Aorta (tissue), 5 donors: ENCODE measurements at regions not wholly inside any gene's neighbourhood (a gene's known extent, or its start where the extent isn't known, plus 50 kb on each side); places are given as distances from the start of the nearest gene placed in this dataset.

Source experiments
- ATAC-seq: fragments of 200-7000 bp; cut with Tn5 transposase; one replicate; pipeline ENCODE4 v1.9.1; 2022; ENCODE audit warnings: moderate library complexity; ENCODE audit not compliant: low FRiP score
- DNase-seq, 2 donors: peaks; one replicate each; pipeline ENCODE4 v3.0.0-alpha.2; 2020
- H3K27ac ChIP-seq, 2 donors: one replicate each; pipeline ENCODE4 v1.5.1; 2013; ENCODE audit warnings: low read length in 2 of 2, mild to moderate bottlenecking in 2 of 2, moderate library complexity in 2 of 2, control low read depth in 1 of 2, inconsistent platforms in 1 of 2, low read depth in 1 of 2
- H3K27me3 ChIP-seq, 2 donors: one replicate each; pipeline ENCODE4 v1.6.1; 2013; ENCODE audit warnings: control low read depth in 1 of 2, low read length in 1 of 2, mild to moderate bottlenecking in 1 of 2, moderate library complexity in 1 of 2; ENCODE audit not compliant: insufficient read depth in 2 of 2, control insufficient read depth in 1 of 2
- H3K36me3 ChIP-seq, 2 donors: one replicate each; pipeline ENCODE4 v1.6.1; 2013; ENCODE audit warnings: control low read depth in 1 of 2, low read length in 1 of 2, mild to moderate bottlenecking in 1 of 2; ENCODE audit not compliant: insufficient read depth in 2 of 2, control insufficient read depth in 1 of 2
- H3K4me1 ChIP-seq, 2 donors: one replicate each; pipeline ENCODE4 v1.6.1; 2013; ENCODE audit warnings: low read length in 2 of 2, control low read depth in 1 of 2, mild to moderate bottlenecking in 1 of 2, moderate library complexity in 1 of 2; ENCODE audit not compliant: insufficient read depth in 2 of 2, control insufficient read depth in 1 of 2
- H3K4me3 ChIP-seq, 2 donors: one replicate each; pipeline ENCODE4 v1.5.1; 2013; ENCODE audit warnings: low read length in 2 of 2, control low read depth in 1 of 2, mild to moderate bottlenecking in 1 of 2
- H3K9me3 ChIP-seq: one replicate; pipeline ENCODE4 v1.6.1; 2013; ENCODE audit warnings: mild to moderate bottlenecking, low read length; ENCODE audit not compliant: control insufficient read depth
- WGBS, 2 donors: extraction: QIAGEN DNeasy Blood & Tissue Kit; methylation state at CpG; one replicate each; pipeline ENCODE4 v1.1.7; 2013; 5-methylcytosine and 5-hydroxymethylcytosine counted together
- intact Hi-C, 2 donors: fragments of 100-400 bp; cut with DNase I; formaldehyde crosslinking; loops; one replicate each; pipeline versions ENCODE4 v1.14.2 to v1.15.0; 2022
- donor health status: healthy with polysubstance abuse.
- donor health status: Bipolar disorder and iron deficiency.
- donor health status: DM: no; HTN: no; CAD: no.
- donor health status: DM: no; HTN: no; CAD: no.
- donor health status: DM: yes; HTN: yes; CAD: no.

DNA sequence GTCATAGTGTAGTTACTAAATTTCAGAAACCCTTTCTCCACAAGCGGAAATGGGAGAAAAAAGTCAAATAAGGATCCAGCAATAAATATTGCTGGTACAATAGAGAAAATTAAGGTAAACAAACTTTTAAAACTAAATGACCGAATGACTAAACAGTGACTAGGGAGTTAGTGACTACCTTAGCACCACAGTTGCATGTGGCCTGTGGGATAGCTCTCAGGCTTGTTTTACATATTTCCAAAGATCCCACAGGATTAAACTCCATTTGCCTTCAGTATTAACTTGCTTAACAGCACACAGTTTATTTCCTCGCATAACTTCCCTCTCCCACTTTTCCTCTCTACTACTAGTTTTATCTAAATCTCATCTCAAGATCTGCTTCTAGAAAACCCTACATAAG is 824.3 kb upstream of the KLHL1 start:
- no peak for ATAC-seq
- Histone ChIP-seq H3K27ac (no peak overlapping the region), H3K36me3 (no peaks in the 10 kb centered on the region), H3K4me1 (no peaks in the 10 kb centered on the region), H3K9me3 (no peaks in the 10 kb centered on the region), H3K4me3 (no peak overlapping the region), H3K27me3 (no peaks in the 10 kb centered on the region)
- DNase-seq, result no peak
- intact Hi-C loops, result no loop called here
- WGBS, 2 donors, result 87 to 88% methylated on average over 3 of the region's 3 CpGs

- no peaks in the 10 kb centered on the region for H3K36me3 ChIP-seq
- ATAC-seq (peak; percentile 44), DNase-seq (peak; percentile 29 to 68)
- no peaks in the 10 kb centered on the region for H3K9me3 ChIP-seq
- H3K27ac ChIP-seq, result no peak overlapping the region
- intact Hi-C loops, result no loop called here
- WGBS, 2 donors, result 82 to 87% methylated on average over 34 to 38 of the region's 38 CpGs
- no peaks in the 10 kb centered on the region for H3K4me1 ChIP-seq
- no peaks in the 10 kb centered on the region for H3K27me3 ChIP-seq
- no peak overlapping the region for H3K4me3 ChIP-seq
Observed at GRCh38 chr13:70923863-70924752, 815.9 kb upstream of the KLHL1 start.

- DNase-seq (no peak), ATAC-seq (no peak)
- 82 to 87% methylated on average over 1 of the region's 1 CpG for WGBS, 2 donors
- no peak overlapping the region for H3K4me3 ChIP-seq
- no peaks in the 10 kb centered on the region for H3K27me3 ChIP-seq
- no peaks in the 10 kb centered on the region for H3K4me1 ChIP-seq
- H3K27ac ChIP-seq, result no peak overlapping the region
- intact Hi-C loops, result no loop called here
- no peaks in the 10 kb centered on the region for H3K36me3 ChIP-seq
- H3K9me3 ChIP-seq, result no peaks in the 10 kb centered on the region
Observed at GRCh38 chr13:70911286-70911685, 803.0 kb upstream of the KLHL1 start.

DNA sequence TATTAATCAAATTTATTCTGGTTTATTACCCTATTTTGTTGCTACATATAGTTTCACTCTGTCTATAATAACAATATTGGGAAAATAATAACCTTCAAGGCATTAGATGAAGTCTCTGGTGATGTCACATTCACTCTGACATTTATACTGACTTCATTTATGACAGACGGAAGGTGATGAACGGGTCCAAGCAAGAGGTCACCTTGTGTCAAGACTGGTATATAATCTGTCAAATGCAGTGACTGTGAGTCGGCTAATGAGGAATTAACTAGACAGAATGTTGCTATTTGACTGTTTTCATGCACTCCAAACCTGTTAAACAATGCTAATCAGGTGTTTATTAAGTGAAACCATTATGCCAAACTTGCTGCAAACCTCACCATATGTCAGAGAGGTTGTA is 800.5 kb upstream of the KLHL1 start:
- ATAC-seq (no peak), DNase-seq (no peak)
- no peaks in the 10 kb centered on the region for H3K9me3 ChIP-seq
- H3K27me3 ChIP-seq, result no peaks in the 10 kb centered on the region
- intact Hi-C loops, result no loop called here
- no peaks in the 10 kb centered on the region for H3K4me1 ChIP-seq
- H3K36me3 ChIP-seq, result no peaks in the 10 kb centered on the region
- no peak overlapping the region for H3K4me3 ChIP-seq
- 39 to 53% methylated on average over 3 of the region's 3 CpGs for WGBS, 2 donors
- no peak overlapping the region for H3K27ac ChIP-seq

DNA sequence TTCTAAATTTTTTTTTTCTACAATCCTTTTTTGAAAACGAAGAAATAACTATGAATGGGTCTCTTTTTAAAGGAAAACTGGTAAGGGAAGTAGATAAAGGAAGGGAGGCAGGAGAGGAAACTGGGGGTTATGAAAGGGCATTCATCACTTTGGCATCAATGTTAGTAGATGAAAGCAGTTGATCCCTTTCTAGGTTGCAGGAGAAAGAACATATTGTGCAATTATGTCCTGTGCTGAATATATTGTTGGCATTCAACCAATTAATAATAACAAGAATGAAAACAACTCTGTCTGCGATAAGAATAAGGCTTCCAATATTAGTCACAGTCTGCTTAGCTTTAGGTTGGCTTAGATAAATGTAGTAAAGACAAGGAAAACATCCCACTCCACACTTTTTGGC is 796.8 kb upstream of the KLHL1 start:
- no peaks in the 10 kb centered on the region for H3K27me3 ChIP-seq
- 14% methylated on average over 2 of the region's 2 CpGs for WGBS, 2 donors
- no peak overlapping the region for H3K27ac ChIP-seq
- no peaks in the 10 kb centered on the region for H3K4me1 ChIP-seq
- H3K4me3 ChIP-seq, result no peak overlapping the region
- no peak for DNase-seq
- H3K9me3 ChIP-seq, result no peaks in the 10 kb centered on the region
- ATAC-seq, result no peak
- H3K36me3 ChIP-seq, result no peaks in the 10 kb centered on the region
- intact Hi-C loops, result no loop called here

- H3K27ac ChIP-seq, result no peak overlapping the region
- no peak for DNase-seq
- intact Hi-C loops, result no loop called here
- H3K36me3 ChIP-seq, result no peaks in the 10 kb centered on the region
- H3K27me3 ChIP-seq, result no peaks in the 10 kb centered on the region
- no peak for ATAC-seq
- H3K9me3 ChIP-seq, result no peaks in the 10 kb centered on the region
- H3K4me3 ChIP-seq, result no peak overlapping the region
- H3K4me1 ChIP-seq, result no peaks in the 10 kb centered on the region
Observed at GRCh38 chr13:70896136-70896535, 787.9 kb upstream of the KLHL1 start.

DNA sequence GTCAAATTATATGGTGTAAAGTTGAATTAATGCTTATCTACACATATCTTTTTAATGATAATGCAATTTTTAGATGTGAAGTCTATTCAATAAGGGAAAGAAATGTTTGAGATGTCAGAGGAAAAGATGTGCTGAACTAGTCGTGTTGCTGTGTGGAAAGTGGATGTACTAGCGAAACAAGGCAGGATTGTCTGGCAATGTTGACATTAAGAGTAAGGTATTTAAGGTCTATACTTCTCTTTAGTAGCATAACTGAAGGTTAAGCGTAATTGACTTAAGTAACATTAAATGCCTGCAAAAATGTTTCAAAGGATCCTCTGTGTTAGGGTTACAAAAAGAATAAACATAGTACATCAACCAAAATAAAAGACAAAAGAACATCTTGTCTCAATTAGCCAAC is 787.3 kb upstream of the KLHL1 start:
- ATAC-seq (no peak), DNase-seq (no peak)
- H3K27ac ChIP-seq, result no peak overlapping the region
- WGBS, 2 donors, result 56 to 61% methylated on average over 3 of the region's 3 CpGs
- H3K4me3 ChIP-seq, result no peak overlapping the region
- H3K36me3 ChIP-seq, result no peaks in the 10 kb centered on the region
- no peaks in the 10 kb centered on the region for H3K4me1 ChIP-seq
- intact Hi-C loops, result no loop called here
- no peaks in the 10 kb centered on the region for H3K27me3 ChIP-seq
- H3K9me3 ChIP-seq, result no peaks in the 10 kb centered on the region

DNA sequence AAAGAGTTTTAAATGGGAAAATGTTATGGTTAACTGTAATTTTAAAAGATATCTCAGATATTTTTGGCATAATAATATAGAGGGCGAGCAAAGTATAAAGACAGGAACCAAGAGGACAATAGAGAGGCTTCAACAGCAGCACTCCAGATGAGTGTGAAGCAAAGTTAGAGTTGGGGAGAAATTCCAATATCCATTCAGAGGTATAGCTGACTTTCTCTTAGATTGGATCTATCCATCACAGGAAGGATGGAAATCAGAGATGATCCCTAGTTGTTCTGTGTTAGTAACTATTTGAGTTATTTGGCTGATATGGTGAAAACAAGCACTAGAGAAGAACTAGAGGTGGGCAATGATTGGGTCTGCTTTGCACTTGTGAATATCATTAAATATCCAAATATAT is 786.0 kb upstream of the KLHL1 start:
- H3K4me3 ChIP-seq, result no peak overlapping the region
- intact Hi-C loops, result no loop called here
- H3K27me3 ChIP-seq, result no peaks in the 10 kb centered on the region
- no peak for ATAC-seq
- H3K36me3 ChIP-seq, result no peaks in the 10 kb centered on the region
- 57 to 59% methylated on average over 1 of the region's 1 CpG for WGBS, 2 donors
- no peaks in the 10 kb centered on the region for H3K9me3 ChIP-seq
- no peaks in the 10 kb centered on the region for H3K4me1 ChIP-seq
- H3K27ac ChIP-seq, result no peak overlapping the region
- DNase-seq, result no peak

- no peak for ATAC-seq
- Histone ChIP-seq H3K4me1 (no peaks in the 10 kb centered on the region), H3K36me3 (no peaks in the 10 kb centered on the region), H3K9me3 (no peaks in the 10 kb centered on the region), H3K4me3 (no peak overlapping the region), H3K27ac (no peak overlapping the region), H3K27me3 (no peaks in the 10 kb centered on the region)
- no peak for DNase-seq
- 51 to 53% methylated on average over 1 of the region's 1 CpG for WGBS, 2 donors
- intact Hi-C loops, result no loop called here
Observed at GRCh38 chr13:70893832-70894231, 785.6 kb upstream of the KLHL1 start.
